ENCODE measurements at regions not wholly inside any gene's neighbourhood (a gene's known extent, or its start where the extent isn't known, plus 50 kb on each side); places are given as distances from the start of the nearest gene placed in this dataset.

DNA sequence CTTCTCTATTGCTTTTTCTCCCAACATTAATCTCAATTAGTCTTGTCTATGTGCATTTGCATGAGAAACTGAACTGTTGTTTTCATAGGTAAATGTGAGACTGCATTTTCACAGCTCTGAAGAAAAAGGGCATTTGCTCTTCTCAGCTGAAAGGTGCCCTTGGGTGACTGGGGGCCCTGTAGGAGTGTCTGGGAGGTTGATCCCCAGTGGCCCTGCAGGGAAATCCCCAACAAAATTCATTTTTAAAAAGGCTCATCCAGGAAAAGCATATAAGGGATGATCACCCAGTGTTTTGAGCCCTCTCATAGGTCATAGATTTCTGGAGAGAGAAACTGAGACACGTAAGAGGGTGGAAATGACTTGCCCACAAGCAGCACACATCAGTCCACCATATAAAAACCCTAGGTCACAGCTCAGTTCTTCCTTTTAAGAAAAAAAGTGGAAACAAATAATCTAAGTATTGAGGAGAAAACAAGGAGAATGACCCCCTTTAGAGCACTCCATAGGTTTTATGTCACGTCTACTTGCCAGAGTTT lies 190.3 kb upstream of the AHR start:
- ChIA-PET POLR2A (no interaction called here), CTCF (no interaction called here), RAD21 (ENCODE audit: low non-redundant PET in 1 of 2, low total read pairs in 2 of 2, uncharacterized antibody in 2 of 2, unreplicated experiment in 2 of 2) (no interaction called here)
- Histone ChIP-seq H3K4me1 (ENCODE audit: control insufficient read depth in 1 of 2, insufficient read depth in 2 of 2, low read length in 2 of 2) (no peaks in the 10 kb centered on the region), H3K9me3 (ENCODE audit: control insufficient read depth in 1 of 2, insufficient read depth in 1 of 2, low read depth in 1 of 2, low read length in 2 of 2) (no peaks in the 10 kb centered on the region), H3K4me2 (ENCODE audit: low read length) (no peak overlapping the region), H3K9ac (ENCODE audit: low read length) (no peak overlapping the region), H3K27me3 (ENCODE audit: insufficient read depth, low read length) (no peaks in the 10 kb centered on the region), H4K20me1 (ENCODE audit: insufficient read depth) (no peaks in the 10 kb centered on the region), H3K27ac (ENCODE audit: low read depth, low read length) (no peak overlapping the region), H2AFZ (ENCODE audit: low read depth, low read length, poor library complexity, severe bottlenecking) (no peak overlapping the region), H3K36me3 (ENCODE audit: control insufficient read depth in 1 of 2, insufficient read depth in 2 of 2, low read length in 2 of 2) (no peaks in the 10 kb centered on the region), H3K79me2 (ENCODE audit: insufficient read depth, low read length) (no peaks in the 10 kb centered on the region), H3K4me3 (replicated peaks in 1 of 2; ENCODE audit: low read depth in 1 of 2, low read length in 2 of 2) (no peak overlapping the region), H3K9me2 (ENCODE audit: insufficient read depth) (no peaks in the 10 kb centered on the region)
- TF ChIP-seq RAD21 (IDR thresholded peaks at IDR 0.05; ENCODE audit: low read depth) (no peak), POLR2AphosphoS5 (IDR thresholded peaks at IDR 0.05; ENCODE audit: low read depth, low read length) (no peak), ZFX (IDR thresholded peaks at IDR 0.05) (no peak), YY1 (IDR thresholded peaks at IDR 0.05; ENCODE audit: extremely low read depth, insufficient replicate concordance, low read depth, low read length) (no peak), EZH2 (IDR thresholded peaks at IDR 0.05) (no peak), TCF7L2 (IDR thresholded peaks at IDR 0.05; ENCODE audit: borderline replicate concordance, extremely low read depth, insufficient read depth, insufficient read length) (no peak), ZNF274 (IDR thresholded peaks at IDR 0.05; ENCODE audit: low read depth, low read length) (no peak), SRF (IDR thresholded peaks at IDR 0.05; ENCODE audit: low read depth) (no peak)
- TF ChIP-seq, protein P1, sequence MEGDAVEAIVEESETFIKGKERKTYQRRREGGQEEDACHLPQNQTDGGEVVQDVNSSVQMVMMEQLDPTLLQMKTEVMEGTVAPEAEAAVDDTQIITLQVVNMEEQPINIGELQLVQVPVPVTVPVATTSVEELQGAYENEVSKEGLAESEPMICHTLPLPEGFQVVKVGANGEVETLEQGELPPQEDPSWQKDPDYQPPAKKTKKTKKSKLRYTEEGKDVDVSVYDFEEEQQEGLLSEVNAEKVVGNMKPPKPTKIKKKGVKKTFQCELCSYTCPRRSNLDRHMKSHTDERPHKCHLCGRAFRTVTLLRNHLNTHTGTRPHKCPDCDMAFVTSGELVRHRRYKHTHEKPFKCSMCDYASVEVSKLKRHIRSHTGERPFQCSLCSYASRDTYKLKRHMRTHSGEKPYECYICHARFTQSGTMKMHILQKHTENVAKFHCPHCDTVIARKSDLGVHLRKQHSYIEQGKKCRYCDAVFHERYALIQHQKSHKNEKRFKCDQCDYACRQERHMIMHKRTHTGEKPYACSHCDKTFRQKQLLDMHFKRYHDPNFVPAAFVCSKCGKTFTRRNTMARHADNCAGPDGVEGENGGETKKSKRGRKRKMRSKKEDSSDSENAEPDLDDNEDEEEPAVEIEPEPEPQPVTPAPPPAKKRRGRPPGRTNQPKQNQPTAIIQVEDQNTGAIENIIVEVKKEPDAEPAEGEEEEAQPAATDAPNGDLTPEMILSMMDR (IDR thresholded peaks at IDR 0.05 in 2 of 3, conservative IDR thresholded peaks at IDR 0.05 in 1 of 3; ENCODE audit: borderline replicate concordance in 1 of 3, insufficient read depth in 1 of 3, low read depth in 2 of 3, low read length in 2 of 3): no peak
- TF ChIP-seq, protein P2, sequence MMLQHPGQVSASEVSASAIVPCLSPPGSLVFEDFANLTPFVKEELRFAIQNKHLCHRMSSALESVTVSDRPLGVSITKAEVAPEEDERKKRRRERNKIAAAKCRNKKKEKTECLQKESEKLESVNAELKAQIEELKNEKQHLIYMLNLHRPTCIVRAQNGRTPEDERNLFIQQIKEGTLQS (IDR thresholded peaks at IDR 0.05): no peak
- intact Hi-C loops (cut with micrococcal nuclease): no loop called here
- DNase-seq (ENCODE audit: low read depth, low spot score): no peak
- no TSS peak for BruUV-seq (replicated peaks)
- no peak for ATAC-seq

Data from HCT116 (cell line).